HG02970 (cell line): ENCODE measurements at regions not wholly inside any gene's neighbourhood (a gene's known extent, or its start where the extent isn't known, plus 50 kb on each side); places are given as distances from the start of the nearest gene placed in this dataset.

Source experiments
- ATAC-seq: cut with Tn5 transposase; IDR thresholded peaks from one replicate; pipeline ENCODE4 v1.9.1; 2021; ENCODE audit warnings: mild to moderate bottlenecking, moderate library complexity, moderate number of reproducible peaks; ENCODE audit not compliant: unreplicated experiment, low FRiP score

GRCh38 chr9:107637421-107638420, 148.2 kb upstream of the KLF4 start:
- ATAC-seq = no peak

DNA sequence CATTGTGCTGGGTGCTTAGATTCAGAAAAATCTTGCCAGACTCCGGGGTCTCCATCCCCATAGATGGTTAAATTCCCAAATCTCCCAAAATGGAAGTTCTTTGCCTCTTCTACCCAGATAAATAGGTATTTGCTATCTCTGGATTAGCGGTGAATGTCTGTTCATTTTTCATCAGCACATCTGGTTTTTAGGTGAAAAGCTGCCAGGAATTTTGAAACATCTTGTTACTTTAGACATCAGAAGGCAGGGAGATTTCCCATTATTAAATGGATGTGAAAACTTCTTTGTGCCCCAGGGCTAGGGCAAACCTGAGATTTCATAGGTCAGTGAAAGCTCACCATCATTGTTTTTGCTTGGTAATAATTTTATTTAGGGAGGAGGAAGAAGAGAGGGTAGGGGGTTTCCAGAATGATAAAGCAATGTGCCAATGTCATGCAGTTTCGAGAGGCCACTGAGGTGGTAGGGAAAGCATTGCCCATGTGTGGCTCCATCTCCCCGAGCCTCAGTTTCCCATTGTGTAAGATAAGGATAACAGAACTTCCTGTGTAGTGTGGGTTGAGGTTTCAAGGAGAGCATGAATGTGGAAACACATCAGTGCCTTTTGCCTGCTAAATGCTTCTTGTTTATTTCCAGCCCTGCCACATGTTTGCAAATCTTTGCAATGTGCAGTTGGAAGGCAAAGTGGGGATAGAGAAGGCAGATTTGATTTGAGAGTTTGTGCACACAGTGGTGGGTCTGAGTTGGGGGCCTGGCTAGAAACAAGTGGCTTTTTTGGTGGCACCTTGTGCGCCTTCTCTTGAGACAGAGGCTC, 147.2 kb upstream of the KLF4 start:
- ATAC-seq = no peak

GRCh38 chr9:107635803-107636174, 146.2 kb upstream of the KLF4 start:
- ATAC-seq = no peak

GRCh38 chr9:107635101-107635802, 145.7 kb upstream of the KLF4 start:
- no peak for ATAC-seq

- no peak for ATAC-seq
Observed at GRCh38 chr9:107633406-107633805, 143.8 kb upstream of the KLF4 start.

DNA sequence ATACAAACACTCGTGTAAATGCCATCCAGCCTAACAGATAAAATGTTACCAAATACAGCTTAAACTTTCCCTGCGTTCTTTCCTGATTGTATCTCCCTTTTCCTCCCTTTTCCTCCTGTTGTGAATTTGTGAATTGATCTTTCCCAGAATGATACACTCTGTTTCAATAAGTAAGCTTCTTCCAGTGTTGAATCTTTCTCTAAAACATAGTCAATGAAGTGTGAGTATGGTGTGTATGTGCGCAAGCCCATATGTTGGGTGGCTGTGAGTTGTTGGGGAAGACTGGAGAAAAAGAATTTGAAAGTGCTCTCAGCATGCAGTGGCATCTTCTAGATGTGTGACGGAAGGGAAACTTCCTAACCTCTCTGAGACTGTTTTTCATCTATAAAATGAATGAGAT, 143.1 kb upstream of the KLF4 start:
- ATAC-seq = no peak

DNA sequence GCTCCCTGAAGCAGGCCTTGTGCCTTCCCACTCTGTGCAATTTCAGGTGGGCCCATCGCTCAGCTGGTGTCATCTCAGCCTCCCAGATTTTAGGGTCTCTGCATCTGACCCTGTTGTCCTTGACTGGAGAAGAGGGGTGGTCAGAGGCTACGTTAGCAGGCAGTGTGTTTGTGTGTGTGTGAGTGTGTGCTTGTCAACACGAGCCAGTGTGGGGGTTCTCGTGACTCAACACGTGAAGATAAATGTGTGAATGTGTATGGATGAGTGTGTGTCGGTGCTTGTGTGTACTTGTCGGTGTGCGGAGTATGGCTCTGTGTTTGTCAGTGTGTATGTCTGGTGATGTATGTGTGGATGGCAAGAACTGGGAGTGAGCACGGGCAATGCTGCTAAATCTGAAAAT, 142.6 kb upstream of the KLF4 start:
- no peak for ATAC-seq

GRCh38 chr9:107631788-107632187, 142.2 kb upstream of the KLF4 start:
- ATAC-seq = no peak

DNA sequence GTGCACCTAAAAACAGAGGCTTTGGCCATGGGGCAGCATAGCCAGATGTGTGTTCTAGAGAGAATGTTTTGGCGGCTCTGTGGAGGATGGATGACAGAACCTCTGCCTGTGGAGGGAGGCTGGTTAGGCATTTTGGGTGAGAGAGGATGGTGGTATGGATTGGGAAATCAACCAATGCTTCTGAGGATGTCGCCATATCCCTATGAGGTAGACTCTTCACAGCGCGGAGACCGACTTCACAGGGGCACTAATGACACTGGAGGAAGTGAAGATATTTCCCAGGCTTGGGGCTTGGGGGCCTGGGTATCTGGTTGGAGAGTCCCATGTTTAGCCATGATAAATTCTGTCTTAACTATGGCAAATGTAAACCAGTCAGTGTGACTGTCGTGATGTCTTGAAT, 140.6 kb upstream of the KLF4 start:
- ATAC-seq = no peak

GRCh38 chr9:107628444-107628843, 138.9 kb upstream of the KLF4 start:
- no peak for ATAC-seq

GRCh38 chr9:107627781-107628180, 138.2 kb upstream of the KLF4 start:
- ATAC-seq = no peak

GRCh38 chr9:107626118-107626517, 136.5 kb upstream of the KLF4 start:
- no peak for ATAC-seq

DNA sequence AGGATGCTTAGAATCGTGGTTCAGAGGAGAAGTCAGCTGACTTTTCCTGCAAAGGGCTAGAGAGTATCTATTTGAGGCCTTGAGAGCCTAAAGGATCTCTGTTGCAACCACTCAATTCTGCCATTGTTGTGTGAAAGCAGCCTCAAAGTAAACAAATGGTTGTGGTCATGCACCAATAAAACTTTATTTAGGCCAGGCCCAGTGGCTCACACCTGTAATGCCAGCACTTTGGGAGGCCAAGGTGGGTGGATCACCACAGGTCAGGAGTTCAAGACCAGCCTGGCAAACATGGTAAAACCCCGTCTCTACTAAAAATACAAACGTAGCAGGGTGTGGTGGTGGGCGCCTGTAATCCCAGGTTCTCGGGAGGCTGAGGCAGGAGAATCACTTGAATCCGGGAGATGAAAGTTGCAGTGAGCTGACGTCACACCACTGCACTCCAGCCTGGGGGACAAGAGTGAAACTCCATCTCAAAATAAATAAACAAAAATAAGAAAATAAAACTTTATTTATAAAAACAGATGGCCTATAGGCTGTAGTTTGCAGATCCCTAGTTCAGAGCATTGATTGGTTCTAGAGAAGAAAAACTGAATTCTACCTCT, 135.9 kb upstream of the KLF4 start:
- ATAC-seq = no peak

GRCh38 chr9:107624234-107624948, 134.8 kb upstream of the KLF4 start:
- ATAC-seq = no peak

- ATAC-seq = no peak
Observed at GRCh38 chr9:107621436-107621835, 131.9 kb upstream of the KLF4 start.

- no peak for ATAC-seq
Observed at GRCh38 chr9:107620801-107621200, 131.2 kb upstream of the KLF4 start.

GRCh38 chr9:107620236-107620635, 130.7 kb upstream of the KLF4 start:
- no peak for ATAC-seq

DNA sequence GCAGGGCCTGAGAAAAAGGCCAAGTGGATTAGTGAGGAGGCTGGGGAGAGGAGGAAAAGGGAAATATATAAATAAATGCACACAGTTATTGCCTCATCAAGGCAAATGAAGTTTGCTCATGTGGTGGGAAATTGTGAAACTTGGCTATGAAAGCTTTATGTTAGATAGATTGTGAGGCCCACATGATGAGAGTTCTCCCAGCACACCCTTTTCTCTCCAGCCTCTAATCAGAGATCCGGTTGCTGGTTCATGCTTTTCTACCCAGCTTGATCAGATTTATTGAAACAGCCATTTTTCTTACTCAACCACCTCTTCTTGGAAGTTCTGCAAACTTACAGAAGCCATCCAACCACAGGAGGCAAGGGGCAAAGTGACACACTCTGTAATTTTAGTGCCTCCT, 125.8 kb upstream of the KLF4 start:
- no peak for ATAC-seq

- ATAC-seq = no peak
Observed at GRCh38 chr9:107614765-107615164, 125.2 kb upstream of the KLF4 start.

GRCh38 chr9:107613321-107613720, 123.8 kb upstream of the KLF4 start:
- ATAC-seq = no peak
